A549 (cell line): ENCODE measurements at regions not wholly inside any gene's neighbourhood (a gene's known extent, or its start where the extent isn't known, plus 50 kb on each side); places are given as distances from the start of the nearest gene placed in this dataset.
"Not testable (repeated sequence)": the region's sequence is repeated elsewhere in the genome, so short reads cannot be mapped to it uniquely, and the experiment has no call there.

Experiments
- ATAC-seq, 2 experiments: fragments of 200-7000 bp in 1 of 2; fragments of >200 bp in 1 of 2; cut with Nextera tagmentation in 1 of 2; cut with Tn5 transposase in 1 of 2; 3 replicates each; pipeline versions ENCODE4 v1.8.0 to v1.9.1; 2018 to 2020; ENCODE audit warnings: mild to moderate bottlenecking in 1 of 2, moderate library complexity in 1 of 2
- CTCF ChIA-PET: fragments of 300-600 bp; sonication (Branson Sonifier 250); formaldehyde crosslinking; extraction: SDS; loops from one replicate; lab custom pipeline; 2021; ENCODE audit warnings: antibody characterized with exemption, inconsistent platforms; lab: Yijun Ruan, JAX
- POLR2A ChIA-PET: fragments of 350-600 bp; formaldehyde crosslinking; extraction: SDS; loops from one replicate; lab custom pipeline; 2021; ENCODE audit warnings: antibody characterized with exemption, inconsistent platforms; lab: Yijun Ruan, JAX
- DNase-seq, 2 experiments: peaks; one replicate each; pipeline versions ENCODE4 v3.0.0 to v3.0.0-alpha.2; 2011 to 2016; ENCODE audit warnings: low read depth in 1 of 2, low spot score in 1 of 2
- FAIRE-seq: peaks from 2 replicates; lab custom pipeline; 2011; peaks lifted over from hg19 to GRCh38; lab: Jason Lieb, UNC
- H3K27ac ChIP-seq, 2 experiments: fragments of >200 bp; sonication (Bioruptor Twin); formaldehyde crosslinking; 3 replicates each; pipeline ENCODE4 v1.5.1; 2016 to 2017
- H3K4me1 ChIP-seq: fragments of >200 bp; sonication (Bioruptor Twin); formaldehyde crosslinking; 3 replicates; pipeline ENCODE4 v1.6.1; 2016
- H3K4me2 ChIP-seq: fragments of >200 bp; sonication (Bioruptor Twin); formaldehyde crosslinking; 3 replicates; pipeline ENCODE4 v1.6.1; 2016
- H3K4me3 ChIP-seq: fragments of >200 bp; sonication (Bioruptor Twin); formaldehyde crosslinking; 3 replicates; pipeline ENCODE4 v1.5.1; 2016
- H3K9me3 ChIP-seq: fragments of >200 bp; sonication (Bioruptor Twin); formaldehyde crosslinking; 3 replicates; pipeline ENCODE4 v1.6.1; 2016
- CHD4 ChIP-seq: fragments of 200-600 bp; sonication (generic); IDR thresholded peaks from 2 replicates; pipeline ENCODE4 v1.6.1; 2016; ENCODE audit warnings: antibody characterized with exemption, mild to moderate bottlenecking, borderline replicate concordance
- EHF ChIP-seq: fragments of 250-450 bp; sonication (Bioruptor Pico); IDR thresholded peaks from 2 replicates; pipeline ENCODE4 v1.5.0; 2020; ENCODE audit warnings: mild to moderate bottlenecking
- FOXS1 ChIP-seq: fragments of 250-450 bp; sonication (Bioruptor Pico); IDR thresholded peaks from 2 replicates; pipeline ENCODE4 v1.5.0; 2020; ENCODE audit warnings: mild to moderate bottlenecking, moderate library complexity
- HDAC2 ChIP-seq: fragments of 200-600 bp; sonication (generic); IDR thresholded peaks from 2 replicates; pipeline ENCODE4 v1.6.1; 2016
- HOXB13 ChIP-seq: fragments of 250-450 bp; sonication (Bioruptor Pico); IDR thresholded peaks from 2 replicates; pipeline ENCODE4 v1.5.0; 2020; ENCODE audit warnings: low read depth, mild to moderate bottlenecking, moderate library complexity
- HOXB5 ChIP-seq: fragments of 250-450 bp; sonication (Bioruptor Pico); IDR thresholded peaks from 2 replicates; pipeline ENCODE4 v1.5.0; 2020; ENCODE audit warnings: mild to moderate bottlenecking, moderate library complexity
- JUNB ChIP-seq: fragments of >200 bp; sonication (Bioruptor Twin); formaldehyde crosslinking; IDR thresholded peaks from 2 replicates; pipeline ENCODE4 v1.6.1; 2016
- KDM1A ChIP-seq: fragments of 200-600 bp; sonication (generic); IDR thresholded peaks from 2 replicates; pipeline ENCODE4 v1.6.1; 2016; ENCODE audit warnings: low read depth, mild to moderate bottlenecking
- MAZ ChIP-seq: fragments of 150-350 bp; IDR thresholded peaks from 2 replicates; pipeline ENCODE4 v1.6.1; 2014; ENCODE audit warnings: antibody characterized with exemption, low read depth, low read length, borderline replicate concordance
- PBX3 ChIP-seq: IDR thresholded peaks from 2 replicates; pipeline ENCODE4 v1.6.1; 2012
- POLR2A ChIP-seq: IDR thresholded peaks from 2 replicates; pipeline ENCODE4 v1.6.1; 2012; ENCODE audit warnings: mild to moderate bottlenecking, low read length
- POLR2AphosphoS2 ChIP-seq: conservative IDR thresholded peaks from 2 replicates; pipeline ENCODE4 v1.6.1; 2012; ENCODE audit warnings: low read length, improper control_type of control experiment, inconsistent platforms
- RAD21 ChIP-seq, 2 experiments: fragments of >200 bp in 1 of 2; sonication (Bioruptor Twin) in 1 of 2; formaldehyde crosslinking in 1 of 2; IDR thresholded peaks in 1 of 2; conservative IDR thresholded peaks in 1 of 2; 2 replicates in 1 of 2; 3 replicates in 1 of 2; pipeline ENCODE4 v1.6.1; 2012 to 2018; ENCODE audit warnings: inconsistent platforms in 1 of 2
- REST ChIP-seq: fragments of 200-600 bp; sonication (generic); IDR thresholded peaks from 2 replicates; pipeline ENCODE4 v1.6.1; 2016; ENCODE audit warnings: antibody characterized with exemption, mild to moderate bottlenecking, moderate library complexity
- RFX5 ChIP-seq: fragments of 450-650 bp; IDR thresholded peaks from 2 replicates; pipeline ENCODE4 v1.7.1; 2014; ENCODE audit warnings: antibody characterized with exemption, mild to moderate bottlenecking, moderate library complexity
- RNF2 ChIP-seq: fragments of 200-600 bp; sonication (generic); IDR thresholded peaks from 2 replicates; pipeline ENCODE4 v1.6.1; 2016; ENCODE audit warnings: low read depth, mild to moderate bottlenecking, antibody characterized with exemption, moderate library complexity, borderline replicate concordance
- TFCP2L1 ChIP-seq: fragments of 250-450 bp; sonication (Bioruptor Pico); IDR thresholded peaks from 2 replicates; pipeline ENCODE4 v1.5.0; 2021; ENCODE audit warnings: mild to moderate bottlenecking
- TP53 ChIP-seq: fragments of 250-450 bp; sonication (Bioruptor Pico); IDR thresholded peaks from 2 replicates; pipeline ENCODE4 v1.5.0; 2021; ENCODE audit warnings: mild to moderate bottlenecking, moderate library complexity
- ZC3H11A ChIP-seq: fragments of 450-650 bp; IDR thresholded peaks from 2 replicates; pipeline ENCODE4 v1.6.1; 2014; ENCODE audit warnings: antibody characterized with exemption, mild to moderate bottlenecking
- WGBS: methylation state at CpG from one replicate; pipeline ENCODE4 v1.1.6; 2017; ENCODE audit errors: missing lambda C conversion rate; 5-methylcytosine and 5-hydroxymethylcytosine counted together
- TF ChIP-seq, protein P1 (sequence below): IDR thresholded peaks from 2 replicates; pipeline ENCODE4 v1.6.1; 2012

- no peaks in the 10 kb centered on the region for H3K9me3 ChIP-seq
- H3K27ac ChIP-seq: no peak overlapping the region
- no peaks in the 10 kb centered on the region for H3K4me1 ChIP-seq
- DNase-seq: no peak
- no peak overlapping the region for H3K4me2 ChIP-seq
- no peak for ATAC-seq
- no peak for FAIRE-seq
- POLR2A ChIA-PET: no interaction called here
- H3K4me3 ChIP-seq: no peak overlapping the region
- no peak for TF ChIP-seq HOXB13 (CRISPR knock-in tag)
- no peak for TF ChIP-seq HDAC2
- no peak for TF ChIP-seq TFCP2L1 (CRISPR knock-in tag)
- TF ChIP-seq EHF: no peak
- no peak for TF ChIP-seq HOXB5 (CRISPR knock-in tag)
- CTCF ChIA-PET: no interaction called here
Measured at GRCh38 chr3:147324356-147324755, 82.0 kb downstream of the ZIC4 start.

DNA sequence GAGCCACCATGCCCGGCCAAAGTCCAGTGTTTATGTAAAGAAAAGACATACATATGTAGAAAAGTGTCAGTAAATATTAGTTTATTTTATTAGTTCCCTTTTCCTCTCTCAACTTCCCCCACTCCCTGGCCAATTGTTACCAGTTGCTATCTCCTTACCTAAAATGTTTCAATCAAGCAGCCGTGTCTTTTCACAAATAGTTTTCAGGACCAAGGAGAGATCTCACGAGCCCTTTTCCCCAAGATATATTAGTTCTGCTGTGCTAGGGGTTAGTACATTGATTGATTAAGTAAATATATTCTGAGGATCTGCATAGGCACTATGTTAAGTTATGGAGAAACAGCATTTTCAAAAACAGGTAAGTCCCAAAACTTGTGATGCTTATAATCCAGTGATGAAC lies 87.4 kb downstream of the ZIC4 start:
- H3K27ac ChIP-seq: no peak overlapping the region
- 30% methylated on average over 3 of the region's 3 CpGs for WGBS
- FAIRE-seq: no peak
- no peaks in the 10 kb centered on the region for H3K4me1 ChIP-seq
- H3K9me3 ChIP-seq: no peaks in the 10 kb centered on the region
- no peak overlapping the region for H3K4me3 ChIP-seq
- ChIA-PET CTCF (no interaction called here), POLR2A (no interaction called here)
- ATAC-seq: no peak
- H3K4me2 ChIP-seq: no peak overlapping the region
- TF ChIP-seq REST (peak; percentile 56; the same call in 1 of the 2 replicates), ZC3H11A (no peak)
- DNase-seq: no peak

- DNase-seq, FAIRE-seq, ATAC-seq, H3K4me1 ChIP-seq, H3K27ac ChIP-seq, H3K9me3 ChIP-seq, POLR2A ChIA-PET, CTCF ChIA-PET: not testable (repeated sequence)
- peak overlapping the region; percentile 25; the same call in 1 of the 3 replicates for H3K4me3 ChIP-seq
- H3K4me2 ChIP-seq: peak overlapping the region; percentile 19; the same call in 1 of the 3 replicates
- WGBS: 7% methylated on average over 2 of the region's 6 CpGs
Measured at GRCh38 chr3:147317080-147317479, 89.3 kb downstream of the ZIC4 start.

GRCh38 chr3:147313513-147313912 lies 92.8 kb downstream of the ZIC4 start:
- FAIRE-seq (peak; percentile 28), ATAC-seq (no peak), DNase-seq (no peak)
- TF ChIP-seq, protein P1, sequence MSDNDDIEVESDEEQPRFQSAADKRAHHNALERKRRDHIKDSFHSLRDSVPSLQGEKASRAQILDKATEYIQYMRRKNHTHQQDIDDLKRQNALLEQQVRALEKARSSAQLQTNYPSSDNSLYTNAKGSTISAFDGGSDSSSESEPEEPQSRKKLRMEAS: no peak
- TF ChIP-seq POLR2A: no peak
- TF ChIP-seq MAZ: no peak
- TF ChIP-seq FOXS1 (CRISPR knock-in tag): no peak
- no peak for TF ChIP-seq JUNB
- TF ChIP-seq RNF2: no peak
- no peak for TF ChIP-seq KDM1A
- no peak for TF ChIP-seq PBX3
- no peak for TF ChIP-seq TFCP2L1 (CRISPR knock-in tag)
- no peak for TF ChIP-seq RFX5
- no peak for TF ChIP-seq CHD4
- TF ChIP-seq POLR2AphosphoS2: no peak
- no peak for TF ChIP-seq TP53 (CRISPR knock-in tag)
- no peak for TF ChIP-seq RAD21 (conservative IDR thresholded peaks at IDR 0.05 in 1 of 2, IDR thresholded peaks at IDR 0.05 in 1 of 2)
- Histone ChIP-seq H3K4me2 (no peak overlapping the region), H3K9me3 (no peaks in the 10 kb centered on the region), H3K27ac (no peak overlapping the region), H3K4me3 (no peak overlapping the region), H3K4me1 (no peaks in the 10 kb centered on the region)
- POLR2A ChIA-PET: no interaction called here
- CTCF ChIA-PET: no interaction called here
- 2% methylated on average over 1 of the region's 1 CpG for WGBS
